Thyroid gland (tissue), 4 donors: ENCODE measurements at regions not wholly inside any gene's neighbourhood (a gene's known extent, or its start where the extent isn't known, plus 50 kb on each side); places are given as distances from the start of the nearest gene placed in this dataset.

Experiments
- DNase-seq, 2 donors: peaks; one replicate each; pipeline ENCODE4 v3.0.0-alpha.2; 2019
- H3K27ac ChIP-seq, 3 donors: fragments of 200-600 bp; sonication (generic); 1 replicate in 2 of 3; 2 replicates in 1 of 3; pipeline ENCODE4 v1.5.1; 2016 to 2019; ENCODE audit warnings: mild to moderate bottlenecking in 1 of 3, moderate library complexity in 1 of 3
- H3K27me3 ChIP-seq: fragments of 200-600 bp; sonication (generic); one replicate; pipeline ENCODE4 v1.5.1; 2019
- H3K36me3 ChIP-seq, 2 donors: fragments of 200-600 bp; sonication (generic); one replicate each; pipeline ENCODE4 v1.5.1; 2016 to 2019
- H3K4me1 ChIP-seq, 2 donors: fragments of 200-600 bp; sonication (generic); one replicate each; pipeline ENCODE4 v1.5.1; 2017 to 2019
- H3K4me3 ChIP-seq, 3 donors: fragments of 200-600 bp; sonication (generic); replicated peaks in 1 of 3; 1 replicate in 2 of 3; 2 replicates in 1 of 3; pipeline ENCODE4 v1.5.1; 2016; ENCODE audit warnings: mild to moderate bottlenecking in 1 of 3
- H3K9me3 ChIP-seq: fragments of 200-600 bp; sonication (generic); one replicate; pipeline ENCODE4 v1.5.1; 2017
- POLR2A ChIP-seq, 2 donors: fragments of 450-650 bp; IDR thresholded peaks; one replicate each; pipeline ENCODE4 v1.6.1; 2017; ENCODE audit warnings: antibody characterized with exemption in 2 of 2, mild to moderate bottlenecking in 2 of 2, moderate library complexity in 1 of 2
- WGBS, 2 donors: methylation state at CpG; one replicate each; pipeline ENCODE4 v1.1.5; 2017; 5-methylcytosine and 5-hydroxymethylcytosine counted together
- intact Hi-C: fragments of 100-400 bp; cut with DNase I; formaldehyde crosslinking; loops from one replicate; pipeline ENCODE4 v1.15.1; 2023
- TF ChIP-seq, protein P1 (sequence below), 6 experiments: fragments of 200-600 bp in 3 of 6; fragments of 450-650 bp in 3 of 6; sonication (generic) in 3 of 6; IDR thresholded peaks; one replicate each; pipeline ENCODE4 v1.5.1; 2016 to 2019; ENCODE audit warnings: antibody characterized with exemption in 6 of 6, mild to moderate bottlenecking in 2 of 6, inconsistent platforms in 1 of 6, moderate library complexity in 1 of 6

DNA sequence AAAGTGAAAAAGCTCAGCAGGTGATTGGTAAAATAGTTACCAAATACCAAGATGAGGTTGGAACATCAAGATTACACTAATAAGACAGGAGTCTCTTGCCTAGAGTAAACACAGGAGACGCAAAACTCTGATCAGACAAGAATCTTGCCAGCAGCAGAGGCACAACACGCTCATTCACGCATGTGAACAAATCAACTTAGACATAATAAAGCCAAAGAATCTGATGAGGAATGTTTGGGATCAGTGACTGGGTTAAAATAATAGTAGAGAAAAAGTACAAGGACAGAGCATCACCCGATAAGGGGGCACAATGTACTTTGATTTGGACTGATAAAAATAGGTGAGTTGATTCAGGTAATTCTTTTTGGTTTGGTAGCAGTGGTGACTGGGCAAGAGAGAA is 159.5 kb upstream of the GRIP1 start:
- Histone ChIP-seq H3K27ac (peak overlapping the region in 2 of 3 donors; percentile 22 to 78), H3K9me3 (no peaks in the 10 kb centered on the region), H3K4me3 (no peak overlapping the region), H3K36me3 (no peaks in the 10 kb centered on the region), H3K27me3 (no peaks in the 10 kb centered on the region), H3K4me1 (peaks cover 10 to 24% of the 10 kb centered on the region in 2 donors)
- WGBS, 2 donors = 28 to 50% methylated on average over 4 of the region's 4 CpGs
- intact Hi-C loops = no loop called here
- TF ChIP-seq POLR2A (IDR thresholded peaks at IDR 0.05) = no peak
- TF ChIP-seq, protein P1, sequence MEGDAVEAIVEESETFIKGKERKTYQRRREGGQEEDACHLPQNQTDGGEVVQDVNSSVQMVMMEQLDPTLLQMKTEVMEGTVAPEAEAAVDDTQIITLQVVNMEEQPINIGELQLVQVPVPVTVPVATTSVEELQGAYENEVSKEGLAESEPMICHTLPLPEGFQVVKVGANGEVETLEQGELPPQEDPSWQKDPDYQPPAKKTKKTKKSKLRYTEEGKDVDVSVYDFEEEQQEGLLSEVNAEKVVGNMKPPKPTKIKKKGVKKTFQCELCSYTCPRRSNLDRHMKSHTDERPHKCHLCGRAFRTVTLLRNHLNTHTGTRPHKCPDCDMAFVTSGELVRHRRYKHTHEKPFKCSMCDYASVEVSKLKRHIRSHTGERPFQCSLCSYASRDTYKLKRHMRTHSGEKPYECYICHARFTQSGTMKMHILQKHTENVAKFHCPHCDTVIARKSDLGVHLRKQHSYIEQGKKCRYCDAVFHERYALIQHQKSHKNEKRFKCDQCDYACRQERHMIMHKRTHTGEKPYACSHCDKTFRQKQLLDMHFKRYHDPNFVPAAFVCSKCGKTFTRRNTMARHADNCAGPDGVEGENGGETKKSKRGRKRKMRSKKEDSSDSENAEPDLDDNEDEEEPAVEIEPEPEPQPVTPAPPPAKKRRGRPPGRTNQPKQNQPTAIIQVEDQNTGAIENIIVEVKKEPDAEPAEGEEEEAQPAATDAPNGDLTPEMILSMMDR (IDR thresholded peaks at IDR 0.05) = no peak
- DNase-seq = peak; percentile 34 to 44

DNA sequence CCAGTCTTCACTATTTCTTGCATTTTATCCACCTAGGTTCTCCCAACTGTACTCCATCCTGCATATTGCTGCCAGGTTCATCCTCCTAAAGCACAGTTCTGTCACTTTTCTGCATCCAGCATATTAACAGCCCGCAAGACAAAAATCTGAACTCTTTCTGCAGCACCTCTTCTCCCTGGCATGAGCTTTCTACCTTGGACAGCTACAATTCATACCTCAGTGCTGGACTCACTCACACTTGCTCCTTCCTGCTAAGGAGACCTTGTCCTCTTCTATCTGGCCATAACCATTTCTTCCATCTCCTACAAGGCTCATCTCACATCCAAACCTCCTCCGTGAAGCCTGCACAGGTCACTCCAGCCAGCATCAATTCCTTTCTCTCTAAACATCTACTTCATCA is 170.1 kb upstream of the GRIP1 start:
- no peaks in the 10 kb centered on the region for H3K9me3 ChIP-seq
- intact Hi-C loops = no loop called here
- no peaks in the 10 kb centered on the region for H3K36me3 ChIP-seq
- no peaks in the 10 kb centered on the region for H3K4me1 ChIP-seq
- TF ChIP-seq POLR2A (IDR thresholded peaks at IDR 0.05) = no peak
- TF ChIP-seq, protein P1 (IDR thresholded peaks at IDR 0.05) = no peak
- 91 to 94% methylated on average over 2 of the region's 2 CpGs for WGBS, 2 donors
- H3K27ac ChIP-seq = no peak overlapping the region
- no peak overlapping the region for H3K4me3 ChIP-seq
- H3K27me3 ChIP-seq = no peaks in the 10 kb centered on the region
- DNase-seq = no peak

GRCh38 chr12:66851134-66851533 is 172.3 kb upstream of the GRIP1 start:
- no peaks in the 10 kb centered on the region for H3K4me1 ChIP-seq
- no peak for TF ChIP-seq POLR2A (IDR thresholded peaks at IDR 0.05)
- TF ChIP-seq, protein P1 (IDR thresholded peaks at IDR 0.05) = no peak
- intact Hi-C loops = no loop called here
- H3K4me3 ChIP-seq = no peak overlapping the region
- no peaks in the 10 kb centered on the region for H3K36me3 ChIP-seq
- H3K9me3 ChIP-seq = no peaks in the 10 kb centered on the region
- H3K27ac ChIP-seq = no peak overlapping the region
- WGBS, 2 donors = 73 to 88% methylated on average over 5 of the region's 5 CpGs
- DNase-seq = no peak
- no peaks in the 10 kb centered on the region for H3K27me3 ChIP-seq

DNA sequence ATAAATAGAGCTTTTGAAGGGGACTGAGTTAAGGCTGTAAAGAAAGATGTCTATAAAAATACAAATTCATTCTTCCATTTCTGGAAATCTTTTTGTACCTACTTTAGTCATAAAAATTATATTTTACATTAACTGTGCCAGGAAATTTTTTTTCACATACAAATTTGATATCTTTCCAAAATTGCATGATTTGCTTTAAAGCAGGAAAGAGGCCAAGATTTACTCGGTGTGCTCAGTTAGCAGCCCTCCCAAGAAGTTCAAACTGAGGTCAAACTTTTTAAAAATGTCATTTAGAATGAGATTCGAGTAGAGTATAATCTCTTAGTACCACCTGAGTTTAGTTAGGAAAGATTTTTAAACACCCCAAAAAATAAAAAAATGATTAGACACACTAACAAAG is 173.2 kb upstream of the GRIP1 start:
- 6 to 27% methylated on average over 2 of the region's 2 CpGs for WGBS, 2 donors
- no peak overlapping the region for H3K27ac ChIP-seq

DNA sequence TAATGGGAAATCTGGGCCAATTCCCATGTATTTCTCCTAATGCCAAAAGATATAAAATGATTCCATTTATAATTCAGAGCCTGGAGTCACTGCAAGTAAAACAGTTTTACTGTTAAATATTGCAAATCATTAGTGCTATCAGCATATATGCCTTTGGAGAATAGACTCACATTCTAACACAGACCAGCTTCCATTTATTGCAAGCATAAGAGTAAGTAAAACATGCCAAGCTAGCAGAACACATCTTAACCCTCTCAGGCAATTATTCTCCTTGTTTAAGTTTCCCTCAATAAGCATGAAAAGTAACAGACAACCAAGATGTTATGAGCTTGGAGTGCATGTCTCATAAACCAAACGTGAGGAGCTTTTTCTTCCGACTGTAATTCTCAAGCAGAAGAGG is 173.9 kb upstream of the GRIP1 start:
- DNase-seq = no peak
- H3K36me3 ChIP-seq = no peaks in the 10 kb centered on the region
- 60 to 78% methylated on average over 2 of the region's 2 CpGs for WGBS, 2 donors
- H3K27ac ChIP-seq = no peak overlapping the region
- TF ChIP-seq POLR2A (IDR thresholded peaks at IDR 0.05) = no peak
- TF ChIP-seq, protein P1 (IDR thresholded peaks at IDR 0.05) = no peak
- H3K27me3 ChIP-seq = no peaks in the 10 kb centered on the region
- H3K4me1 ChIP-seq = peaks cover 0 to 4% of the 10 kb centered on the region in 2 donors
- H3K4me3 ChIP-seq = no peak overlapping the region
- intact Hi-C loops = no loop called here
- H3K9me3 ChIP-seq = no peaks in the 10 kb centered on the region

More for the DNA sequence above, 173.2 kb upstream of the GRIP1 start:
- H3K4me3 ChIP-seq = no peak overlapping the region
- intact Hi-C loops = no loop called here
- no peaks in the 10 kb centered on the region for H3K36me3 ChIP-seq
- H3K4me1 ChIP-seq = no peaks in the 10 kb centered on the region
- H3K27me3 ChIP-seq = no peaks in the 10 kb centered on the region
- TF ChIP-seq, protein P1 (IDR thresholded peaks at IDR 0.05) = no peak
- no peak for TF ChIP-seq POLR2A (IDR thresholded peaks at IDR 0.05)
- DNase-seq = no peak
- H3K9me3 ChIP-seq = no peaks in the 10 kb centered on the region
